Loucy (cell line): ENCODE measurements at regions not wholly inside any gene's neighbourhood (a gene's known extent, or its start where the extent isn't known, plus 50 kb on each side); places are given as distances from the start of the nearest gene placed in this dataset.

ENCODE experiments used
- EZH2phosphoT487 ChIP-seq: fragments of 200-600 bp; IDR thresholded peaks from 2 replicates; pipeline ENCODE4 v1.6.1; 2018; ENCODE audit warnings: antibody characterized with exemption, mild to moderate bottlenecking, moderate library complexity, borderline replicate concordance
- TF ChIP-seq, protein P1 (sequence below): fragments of 200-600 bp; sonication (generic); conservative IDR thresholded peaks from 2 replicates; pipeline ENCODE4 v1.5.1; 2014; ENCODE audit warnings: mild to moderate bottlenecking, antibody characterized with exemption, low read length

DNA sequence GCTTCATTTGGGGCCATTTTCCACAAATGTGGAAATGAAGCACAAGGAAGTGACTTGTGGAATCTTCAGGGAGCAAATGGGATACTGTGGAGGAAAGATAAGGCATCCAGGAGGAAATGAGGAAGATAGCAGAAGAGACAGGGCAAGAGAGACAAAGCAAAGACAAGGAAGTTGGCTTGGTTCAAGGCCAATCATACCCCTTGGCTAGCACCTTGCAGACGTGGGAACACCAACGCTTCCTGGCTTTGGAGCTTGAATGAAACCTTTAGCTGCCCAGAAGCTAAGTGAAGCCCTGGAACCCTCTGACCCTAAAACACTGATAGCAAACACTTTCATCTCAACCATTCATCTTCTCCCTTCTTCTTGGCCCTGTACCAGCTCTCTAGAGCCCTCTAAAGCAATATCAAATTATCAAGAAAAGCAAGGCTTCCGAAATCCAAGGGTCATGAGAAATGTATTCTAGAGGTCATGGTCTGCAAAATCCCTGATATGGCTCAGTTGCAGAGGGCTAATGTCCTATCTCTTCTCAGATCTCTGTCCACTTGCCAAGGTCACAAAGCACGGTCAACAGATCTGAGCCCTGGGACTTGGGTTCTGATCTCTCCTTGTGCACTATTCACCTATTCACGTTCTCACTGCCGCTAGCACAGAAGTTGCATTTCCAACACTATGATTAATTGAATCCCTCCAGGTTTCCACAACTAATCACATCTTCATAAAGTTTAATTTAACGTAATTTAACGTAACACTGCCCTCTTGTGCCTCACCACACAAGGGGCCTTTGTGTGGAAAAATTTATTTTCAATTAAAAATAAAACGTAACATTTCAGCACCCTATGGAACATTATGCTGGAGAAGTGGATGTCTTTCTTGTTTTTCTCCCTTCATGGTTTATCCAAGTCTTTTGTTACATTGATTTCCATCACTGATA lies 557.6 kb upstream of the ADAMTS9 start:
- TF ChIP-seq, protein P1, sequence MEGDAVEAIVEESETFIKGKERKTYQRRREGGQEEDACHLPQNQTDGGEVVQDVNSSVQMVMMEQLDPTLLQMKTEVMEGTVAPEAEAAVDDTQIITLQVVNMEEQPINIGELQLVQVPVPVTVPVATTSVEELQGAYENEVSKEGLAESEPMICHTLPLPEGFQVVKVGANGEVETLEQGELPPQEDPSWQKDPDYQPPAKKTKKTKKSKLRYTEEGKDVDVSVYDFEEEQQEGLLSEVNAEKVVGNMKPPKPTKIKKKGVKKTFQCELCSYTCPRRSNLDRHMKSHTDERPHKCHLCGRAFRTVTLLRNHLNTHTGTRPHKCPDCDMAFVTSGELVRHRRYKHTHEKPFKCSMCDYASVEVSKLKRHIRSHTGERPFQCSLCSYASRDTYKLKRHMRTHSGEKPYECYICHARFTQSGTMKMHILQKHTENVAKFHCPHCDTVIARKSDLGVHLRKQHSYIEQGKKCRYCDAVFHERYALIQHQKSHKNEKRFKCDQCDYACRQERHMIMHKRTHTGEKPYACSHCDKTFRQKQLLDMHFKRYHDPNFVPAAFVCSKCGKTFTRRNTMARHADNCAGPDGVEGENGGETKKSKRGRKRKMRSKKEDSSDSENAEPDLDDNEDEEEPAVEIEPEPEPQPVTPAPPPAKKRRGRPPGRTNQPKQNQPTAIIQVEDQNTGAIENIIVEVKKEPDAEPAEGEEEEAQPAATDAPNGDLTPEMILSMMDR, result peak; percentile 31; the same call in 1 of the 2 replicates
- no peak for TF ChIP-seq EZH2phosphoT487
